ENCODE measurements at regions not wholly inside any gene's neighbourhood (a gene's known extent, or its start where the extent isn't known, plus 50 kb on each side); places are given as distances from the start of the nearest gene placed in this dataset.

- H3K9me3 ChIP-seq (ENCODE audit: control insufficient read depth in 4 of 4, low read length in 3 of 4) = no peaks in the 10 kb centered on the region
- H3K27me3 ChIP-seq (ENCODE audit: control insufficient read depth in 4 of 4, insufficient read depth in 4 of 4, low read length in 3 of 4) = peaks cover 0 to 2% (median 0%) of the 10 kb centered on the region in 4 donors
- 41% methylated on average over 7 of the region's 7 CpGs for WGBS
- H3K27ac ChIP-seq (ENCODE audit: low read depth in 1 of 2, low read length in 2 of 2) = no peak overlapping the region
- no peaks in the 10 kb centered on the region for H3K4me1 ChIP-seq (ENCODE audit: control insufficient read depth in 4 of 4, insufficient read depth in 4 of 4, low read length in 3 of 4)
- H3K9ac ChIP-seq (ENCODE audit: low read depth in 1 of 2, low read length in 2 of 2) = no peak overlapping the region
- H3K4me3 ChIP-seq (ENCODE audit: low read depth in 1 of 3, low read length in 3 of 3) = no peak overlapping the region
- TF ChIP-seq HNF4A (conservative IDR thresholded peaks at IDR 0.05) (no peak), ZBTB33 (IDR thresholded peaks at IDR 0.05) (no peak), RAD21 (IDR thresholded peaks at IDR 0.05) (no peak), FOXA2 (IDR thresholded peaks at IDR 0.05) (no peak), JUND (IDR thresholded peaks at IDR 0.05) (no peak), HNF4G (IDR thresholded peaks at IDR 0.05) (no peak), ATF3 (IDR thresholded peaks at IDR 0.05) (no peak), REST (IDR thresholded peaks at IDR 0.05) (no peak), EGR1 (IDR thresholded peaks at IDR 0.05; ENCODE audit: low read depth in 2 of 2) (no peak), GABPA (IDR thresholded peaks at IDR 0.05 in 1 of 2, conservative IDR thresholded peaks at IDR 0.05 in 1 of 2) (no peak), RXRA (IDR thresholded peaks at IDR 0.05) (no peak), SP1 (IDR thresholded peaks at IDR 0.05) (no peak), YY1 (IDR thresholded peaks at IDR 0.05) (no peak), NR2F2 (IDR thresholded peaks at IDR 0.05) (no peak), CTCF (IDR thresholded peaks at IDR 0.05; ENCODE audit: low read depth, low read length, missing input control) (no peak), MAX (IDR thresholded peaks at IDR 0.05) (no peak)
- no peak for DNase-seq (ENCODE audit: low spot score)
- H3K36me3 ChIP-seq (ENCODE audit: control insufficient read depth in 4 of 4, insufficient read depth in 3 of 4, low read depth in 1 of 4, low read length in 3 of 4) = no peaks in the 10 kb centered on the region
These were observed 110.3 kb upstream of the KIT start for GRCh38 chr4:54547299-54548097.
